ENCODE measurements at regions not wholly inside any gene's neighbourhood (a gene's known extent, or its start where the extent isn't known, plus 50 kb on each side); places are given as distances from the start of the nearest gene placed in this dataset.

- H3K36me3 ChIP-seq (ENCODE audit: control insufficient read depth, low read length): no peaks in the 10 kb centered on the region
- H3K9me3 ChIP-seq (ENCODE audit: control insufficient read depth, insufficient read depth, low read length): no peaks in the 10 kb centered on the region
- H3K79me2 ChIP-seq (ENCODE audit: control insufficient read depth, low read length): no peaks in the 10 kb centered on the region
- no peak overlapping the region for H3K27ac ChIP-seq (ENCODE audit: low read depth, low read length)
- no peak overlapping the region for H3K4me3 ChIP-seq (ENCODE audit: low read length)
- no peaks in the 10 kb centered on the region for H3F3A ChIP-seq (ENCODE audit: control insufficient read depth, insufficient read depth)
- no peaks in the 10 kb centered on the region for H3K9me2 ChIP-seq (replicated peaks; ENCODE audit: control insufficient read depth, low read length)
- no peaks in the 10 kb centered on the region for H3K27me3 ChIP-seq (ENCODE audit: control insufficient read depth, low read length)
- H4K20me1 ChIP-seq (ENCODE audit: control insufficient read depth, insufficient read depth, low read depth, low read length): no peaks in the 10 kb centered on the region
- no peaks in the 10 kb centered on the region for H3K4me1 ChIP-seq (ENCODE audit: control insufficient read depth, low read length)
- H3K4me2 ChIP-seq (ENCODE audit: low read length): no peak overlapping the region
- TF ChIP-seq EZH2phosphoT487 (IDR thresholded peaks at IDR 0.05; ENCODE audit: borderline replicate concordance, low read length) (no peak), CTCF (IDR thresholded peaks at IDR 0.05; ENCODE audit: low read depth, low read length, poor library complexity, severe bottlenecking) (no peak)
Measured at GRCh38 chr4:126986828-126987227, 645.9 kb upstream of the INTU start.

DNA sequence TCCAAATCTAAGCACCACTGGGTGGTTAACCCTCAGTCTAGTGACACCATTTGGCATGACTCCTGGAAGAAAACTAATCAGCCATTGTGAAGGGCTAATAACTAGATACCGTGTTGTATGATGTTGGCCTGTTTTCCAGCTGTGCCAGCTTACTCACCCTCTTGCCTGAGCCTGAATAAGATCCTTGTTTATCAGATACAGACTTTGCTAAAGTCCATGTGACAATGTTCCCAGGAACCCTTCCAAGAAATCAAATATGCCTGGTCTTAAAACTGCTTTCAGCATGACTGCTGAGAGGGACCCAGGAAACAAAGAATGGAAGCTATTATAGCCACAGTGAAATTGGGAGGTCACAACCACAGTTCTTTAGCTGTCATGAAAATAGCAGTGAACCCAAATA, 640.8 kb upstream of the INTU start:
- H3K79me2 ChIP-seq (ENCODE audit: control insufficient read depth, low read length): no peaks in the 10 kb centered on the region
- TF ChIP-seq CTCF (IDR thresholded peaks at IDR 0.05; ENCODE audit: low read depth, low read length, poor library complexity, severe bottlenecking) (no peak), EZH2phosphoT487 (IDR thresholded peaks at IDR 0.05; ENCODE audit: borderline replicate concordance, low read length) (no peak)
- H3K9me3 ChIP-seq (ENCODE audit: control insufficient read depth, insufficient read depth, low read length): no peaks in the 10 kb centered on the region
- no peak overlapping the region for H3K4me3 ChIP-seq (ENCODE audit: low read length)
- H3K36me3 ChIP-seq (ENCODE audit: control insufficient read depth, low read length): no peaks in the 10 kb centered on the region
- H4K20me1 ChIP-seq (ENCODE audit: control insufficient read depth, insufficient read depth, low read depth, low read length): no peaks in the 10 kb centered on the region
- no peak overlapping the region for H3K4me2 ChIP-seq (ENCODE audit: low read length)
- no peaks in the 10 kb centered on the region for H3K4me1 ChIP-seq (ENCODE audit: control insufficient read depth, low read length)
- H3F3A ChIP-seq (ENCODE audit: control insufficient read depth, insufficient read depth): no peaks in the 10 kb centered on the region
- no peaks in the 10 kb centered on the region for H3K9me2 ChIP-seq (replicated peaks; ENCODE audit: control insufficient read depth, low read length)
- no peak overlapping the region for H3K27ac ChIP-seq (ENCODE audit: low read depth, low read length)
- no peaks in the 10 kb centered on the region for H3K27me3 ChIP-seq (ENCODE audit: control insufficient read depth, low read length)

- Histone ChIP-seq H3K9me2 (replicated peaks; ENCODE audit: control insufficient read depth, low read length) (no peaks in the 10 kb centered on the region), H3K27ac (ENCODE audit: low read depth, low read length) (no peak overlapping the region), H3K4me2 (ENCODE audit: low read length) (no peak overlapping the region), H3K4me1 (ENCODE audit: control insufficient read depth, low read length) (no peaks in the 10 kb centered on the region), H3F3A (ENCODE audit: control insufficient read depth, insufficient read depth) (no peaks in the 10 kb centered on the region), H4K20me1 (ENCODE audit: control insufficient read depth, insufficient read depth, low read depth, low read length) (no peaks in the 10 kb centered on the region), H3K4me3 (ENCODE audit: low read length) (no peak overlapping the region), H3K79me2 (ENCODE audit: control insufficient read depth, low read length) (no peaks in the 10 kb centered on the region), H3K27me3 (ENCODE audit: control insufficient read depth, low read length) (no peaks in the 10 kb centered on the region), H3K36me3 (ENCODE audit: control insufficient read depth, low read length) (no peaks in the 10 kb centered on the region), H3K9me3 (ENCODE audit: control insufficient read depth, insufficient read depth, low read length) (no peaks in the 10 kb centered on the region)
- TF ChIP-seq EZH2phosphoT487 (IDR thresholded peaks at IDR 0.05; ENCODE audit: borderline replicate concordance, low read length) (no peak), CTCF (IDR thresholded peaks at IDR 0.05; ENCODE audit: low read depth, low read length, poor library complexity, severe bottlenecking) (no peak)
Measured at GRCh38 chr4:126992910-126993309, 639.8 kb upstream of the INTU start.

- no peaks in the 10 kb centered on the region for H3K36me3 ChIP-seq (ENCODE audit: control insufficient read depth, low read length)
- no peaks in the 10 kb centered on the region for H4K20me1 ChIP-seq (ENCODE audit: control insufficient read depth, insufficient read depth, low read depth, low read length)
- no peaks in the 10 kb centered on the region for H3K4me1 ChIP-seq (ENCODE audit: control insufficient read depth, low read length)
- TF ChIP-seq EZH2phosphoT487 (IDR thresholded peaks at IDR 0.05; ENCODE audit: borderline replicate concordance, low read length) (no peak), CTCF (IDR thresholded peaks at IDR 0.05; ENCODE audit: low read depth, low read length, poor library complexity, severe bottlenecking) (no peak)
- no peaks in the 10 kb centered on the region for H3F3A ChIP-seq (ENCODE audit: control insufficient read depth, insufficient read depth)
- H3K27ac ChIP-seq (ENCODE audit: low read depth, low read length): no peak overlapping the region
- H3K9me2 ChIP-seq (replicated peaks; ENCODE audit: control insufficient read depth, low read length): no peaks in the 10 kb centered on the region
- H3K79me2 ChIP-seq (ENCODE audit: control insufficient read depth, low read length): no peaks in the 10 kb centered on the region
- H3K4me2 ChIP-seq (ENCODE audit: low read length): no peak overlapping the region
- H3K27me3 ChIP-seq (ENCODE audit: control insufficient read depth, low read length): no peaks in the 10 kb centered on the region
- no peak overlapping the region for H3K4me3 ChIP-seq (ENCODE audit: low read length)
- no peaks in the 10 kb centered on the region for H3K9me3 ChIP-seq (ENCODE audit: control insufficient read depth, insufficient read depth, low read length)
Measured at GRCh38 chr4:126993351-126993750, 639.4 kb upstream of the INTU start.
